DND-41 (cell line): ENCODE measurements at regions not wholly inside any gene's neighbourhood (a gene's known extent, or its start where the extent isn't known, plus 50 kb on each side); places are given as distances from the start of the nearest gene placed in this dataset.
"Not testable (repeated sequence)": the region's sequence is repeated elsewhere in the genome, so short reads cannot be mapped to it uniquely, and the experiment has no call there.

Experiments
- CTCF ChIP-seq: IDR thresholded peaks from 2 replicates; pipeline ENCODE4 v1.5.1; 2012; ENCODE audit warnings: borderline replicate concordance, low read length, moderate library complexity, mild to moderate bottlenecking; ENCODE audit not compliant: poor library complexity, severe bottlenecking; ENCODE audit errors: extremely low read depth
- EZH2 ChIP-seq: IDR thresholded peaks from 3 replicates; pipeline ENCODE4 v1.6.1; 2012; ENCODE audit warnings: borderline replicate concordance, low read depth, mild to moderate bottlenecking, moderate library complexity, low read length, inconsistent platforms; ENCODE audit not compliant: severe bottlenecking

- TF ChIP-seq CTCF, EZH2: not testable (repeated sequence)
These were observed 227.7 kb downstream of the CWH43 start for GRCh38 chr4:49213750-49214149.
